ENCODE measurements at regions not wholly inside any gene's neighbourhood (a gene's known extent, or its start where the extent isn't known, plus 50 kb on each side); places are given as distances from the start of the nearest gene placed in this dataset.

DNA sequence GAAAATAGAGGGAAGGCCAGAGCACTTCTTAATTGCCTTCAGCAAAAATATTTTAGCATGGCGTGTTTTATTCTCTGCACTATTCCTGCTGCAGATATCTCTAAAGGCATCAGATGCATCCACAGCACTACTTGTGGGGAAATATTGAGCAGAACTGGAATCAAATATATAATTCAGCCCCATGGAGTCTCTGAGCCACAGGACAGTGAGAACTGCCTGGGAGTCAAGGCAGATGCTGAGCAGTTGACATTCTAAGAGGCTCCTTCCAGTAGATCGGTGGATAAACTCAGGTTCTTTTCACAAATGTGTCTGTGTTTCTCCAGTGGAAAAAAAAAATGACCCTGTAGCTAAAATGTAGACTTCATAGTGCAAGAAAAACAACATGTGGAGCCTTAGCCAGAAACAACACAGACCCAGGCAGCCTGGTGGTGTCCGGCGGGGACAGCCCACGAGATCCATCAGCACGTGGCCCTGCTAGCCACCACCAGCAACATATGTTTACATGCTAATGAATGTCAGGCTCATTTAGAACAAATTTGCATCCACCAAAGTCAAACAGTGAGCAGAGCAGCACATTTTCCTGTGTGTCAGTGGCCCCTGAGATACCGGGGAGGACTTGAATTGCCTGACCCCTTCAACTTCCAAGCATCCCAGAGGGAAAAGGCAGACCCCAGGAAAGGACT, 123.3 kb upstream of the PFKP start:
- Mint-ChIP-seq H3K27me3 (ENCODE audit: low read depth) (peaks cover 30% of the 10 kb centered on the region), H3K9me3 (no peaks in the 10 kb centered on the region), H3K27ac (no peak overlapping the region), H3K36me3 (ENCODE audit: low read depth) (no peaks in the 10 kb centered on the region), H3K4me3 (no peak overlapping the region), H3K4me1 (ENCODE audit: low read depth) (peaks cover 17% of the 10 kb centered on the region)
- CTCF ChIA-PET: no interaction called here
- no peak for DNase-seq
- intact Hi-C loops (cut with micrococcal nuclease): no loop called here

DNA sequence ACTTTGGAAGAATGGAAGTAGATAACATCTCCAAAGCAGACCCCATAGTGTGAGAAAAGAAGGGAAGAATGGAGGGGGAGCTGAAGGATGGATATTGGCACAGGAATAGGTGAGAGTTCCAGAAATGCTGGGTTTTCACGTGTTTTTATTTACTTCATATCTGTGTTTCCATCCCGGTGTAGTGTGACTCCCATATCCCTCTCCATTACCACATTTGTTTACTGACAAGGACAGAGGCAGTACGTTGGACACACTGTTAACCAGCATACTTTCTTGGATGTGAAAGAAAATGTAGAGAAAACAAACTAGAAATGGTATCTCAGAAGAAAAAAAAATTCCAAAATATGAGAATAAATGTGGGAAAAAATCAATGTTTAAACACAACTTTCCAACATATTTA, 124.4 kb upstream of the PFKP start:
- H3K9me3 Mint-ChIP-seq: no peaks in the 10 kb centered on the region

DNA sequence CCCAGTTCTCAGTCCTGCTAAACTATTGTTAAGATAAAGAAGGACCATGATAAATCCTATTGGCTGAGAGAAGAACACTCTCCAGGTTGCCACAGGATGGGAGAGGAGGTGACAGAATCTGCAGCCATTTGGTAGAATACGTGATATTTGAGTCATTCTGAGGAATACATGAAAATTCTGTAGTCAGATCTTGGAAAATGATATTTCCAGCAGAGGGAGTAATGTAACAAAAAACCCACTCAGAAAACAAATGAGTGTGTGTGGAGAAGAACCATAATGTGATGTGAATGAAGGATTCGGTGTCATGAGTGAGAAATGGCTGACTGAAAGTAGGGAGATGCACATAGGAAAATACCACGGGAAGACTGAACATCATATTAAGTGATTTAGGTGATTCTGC, 128.5 kb upstream of the PFKP start:
- Mint-ChIP-seq H3K9me3 (no peaks in the 10 kb centered on the region), H3K4me3 (no peak overlapping the region), H3K27ac (no peak overlapping the region), H3K36me3 (ENCODE audit: low read depth) (no peaks in the 10 kb centered on the region), H3K27me3 (ENCODE audit: low read depth) (peaks cover 44% of the 10 kb centered on the region), H3K4me1 (ENCODE audit: low read depth) (no peaks in the 10 kb centered on the region)
- DNase-seq: no peak
- intact Hi-C loops (cut with micrococcal nuclease): loop anchor here (1.0 kb wide), 1 partner anchor 39 kb away; no protein-coding TSS in a partner anchor
- CTCF ChIA-PET: no interaction called here

More for the DNA sequence above, 124.4 kb upstream of the PFKP start:
- CTCF ChIA-PET: no interaction called here
- DNase-seq: no peak
- Mint-ChIP-seq H3K27ac (no peak overlapping the region), H3K4me3 (no peak overlapping the region), H3K36me3 (ENCODE audit: low read depth) (no peaks in the 10 kb centered on the region), H3K4me1 (ENCODE audit: low read depth) (peaks cover 7% of the 10 kb centered on the region), H3K27me3 (ENCODE audit: low read depth) (peaks cover 37% of the 10 kb centered on the region)
- intact Hi-C loops (cut with micrococcal nuclease): no loop called here

DNA sequence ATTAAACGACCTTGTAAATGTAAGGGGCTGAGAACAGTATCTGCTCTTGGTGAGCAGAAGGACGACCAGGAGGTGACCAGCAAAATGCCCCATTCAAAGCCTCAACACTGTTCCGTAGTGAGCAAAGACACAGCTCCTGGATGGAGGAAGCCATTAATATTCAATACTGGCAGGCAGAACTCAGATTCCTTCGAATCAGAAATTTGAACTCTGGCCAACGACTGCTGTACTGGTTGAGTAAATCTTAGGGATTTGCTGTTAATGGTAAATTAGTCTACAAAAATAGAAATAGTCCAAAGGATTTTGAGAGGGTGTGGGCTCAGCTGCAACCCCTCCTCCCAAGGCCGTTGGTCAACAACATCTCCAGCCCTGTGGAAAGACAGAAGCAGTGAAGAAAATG, 130.5 kb upstream of the PFKP start:
- Mint-ChIP-seq H3K9me3 (no peaks in the 10 kb centered on the region), H3K36me3 (ENCODE audit: low read depth) (no peaks in the 10 kb centered on the region), H3K4me3 (no peak overlapping the region), H3K27me3 (ENCODE audit: low read depth) (peaks cover 45% of the 10 kb centered on the region), H3K4me1 (ENCODE audit: low read depth) (no peaks in the 10 kb centered on the region), H3K27ac (no peak overlapping the region)
- CTCF ChIA-PET: no interaction called here
- intact Hi-C loops (cut with micrococcal nuclease): no loop called here
- DNase-seq: no peak

DNA sequence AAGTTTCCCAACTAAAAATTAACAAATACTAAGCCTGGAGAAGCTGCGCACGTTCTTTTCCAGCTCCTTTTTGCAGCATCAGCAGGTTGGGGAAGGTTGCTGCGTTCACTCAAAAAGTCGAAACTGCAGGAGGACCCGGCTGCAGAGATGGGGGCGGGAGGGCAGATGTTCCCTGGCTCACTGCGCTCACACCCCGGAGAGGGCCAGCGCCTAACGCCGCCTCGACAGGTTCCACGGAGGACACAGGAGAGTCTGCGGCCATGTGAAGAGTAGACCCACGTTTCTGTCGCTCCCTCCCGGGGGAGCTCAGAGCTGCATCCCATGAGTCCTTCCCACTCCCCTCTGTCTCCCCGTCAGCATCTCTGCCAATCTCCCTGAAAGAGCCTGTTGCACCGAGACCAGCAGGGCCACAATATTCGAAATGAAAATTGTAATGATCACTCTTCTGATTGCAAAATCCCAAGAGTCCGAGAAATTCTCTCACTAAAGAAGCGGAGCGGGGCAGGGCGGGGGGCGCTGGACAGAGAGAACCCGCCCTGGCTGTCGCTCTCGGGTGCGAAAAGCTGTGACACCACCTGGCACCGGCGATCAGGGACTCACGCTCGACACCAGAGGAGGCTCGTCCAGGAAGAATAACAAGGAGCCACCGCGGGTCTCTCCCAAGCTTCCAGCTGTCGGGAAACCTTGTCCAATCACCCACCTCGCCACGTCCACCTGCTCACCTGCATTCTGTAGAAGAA, 131.5 kb upstream of the PFKP start:
- Mint-ChIP-seq H3K27me3 (ENCODE audit: low read depth) (peaks cover 39% of the 10 kb centered on the region), H3K27ac (no peak overlapping the region), H3K4me1 (ENCODE audit: low read depth) (no peaks in the 10 kb centered on the region), H3K4me3 (no peak overlapping the region), H3K9me3 (no peaks in the 10 kb centered on the region), H3K36me3 (ENCODE audit: low read depth) (no peaks in the 10 kb centered on the region)
- no peak for DNase-seq
- CTCF ChIA-PET: interaction anchor here (0.7 kb wide), 1 partner anchor 754 kb away, joined by 3 read pairs; no protein-coding TSS in a partner anchor
- intact Hi-C loops (cut with micrococcal nuclease): no loop called here

DNA sequence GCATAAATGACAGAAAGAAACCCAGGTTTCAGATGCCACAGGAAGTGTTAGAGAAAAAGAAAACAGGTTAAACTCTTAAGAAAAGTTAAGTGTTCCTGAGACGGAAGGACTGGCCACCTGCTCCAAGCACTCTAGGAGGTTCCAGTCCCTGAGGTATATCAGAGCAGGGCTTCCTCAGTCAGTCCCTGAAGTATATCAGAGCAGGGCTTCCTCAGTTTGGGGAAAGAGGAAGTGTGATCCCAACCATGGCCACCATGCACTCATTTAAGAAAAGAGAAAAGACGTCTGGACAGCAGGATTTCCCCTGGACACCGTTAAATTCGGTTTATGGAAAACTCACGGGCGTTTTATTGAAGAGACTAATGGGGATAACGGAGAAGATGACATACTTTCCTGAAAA, 133.4 kb upstream of the PFKP start:
- H3K4me1 Mint-ChIP-seq (ENCODE audit: low read depth): no peaks in the 10 kb centered on the region
- CTCF ChIA-PET: no interaction called here
- H3K36me3 Mint-ChIP-seq (ENCODE audit: low read depth): no peaks in the 10 kb centered on the region
- peaks cover 36% of the 10 kb centered on the region for H3K27me3 Mint-ChIP-seq (ENCODE audit: low read depth)
- H3K9me3 Mint-ChIP-seq: no peaks in the 10 kb centered on the region
- no peak for DNase-seq
- intact Hi-C loops (cut with micrococcal nuclease): no loop called here
- no peak overlapping the region for H3K4me3 Mint-ChIP-seq
- no peak overlapping the region for H3K27ac Mint-ChIP-seq

DNA sequence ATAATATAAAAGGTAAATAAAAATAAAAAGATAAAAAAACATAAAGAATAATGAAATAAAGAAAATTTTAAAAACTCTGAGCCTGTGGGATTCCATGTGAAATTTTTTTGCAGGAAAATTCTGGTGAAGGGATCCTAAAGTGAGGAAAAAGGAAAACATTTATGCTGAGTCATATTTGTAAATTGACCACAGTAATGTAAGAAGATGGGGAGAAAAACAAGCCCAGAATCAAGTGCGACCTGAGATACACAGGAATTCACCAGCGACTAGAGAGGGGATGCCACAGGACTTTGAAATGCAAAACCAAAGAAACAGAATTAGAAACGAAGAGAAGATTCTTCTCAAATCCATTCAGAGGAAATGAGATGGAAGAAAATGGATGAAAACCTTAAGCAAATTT, 133.8 kb upstream of the PFKP start:
- DNase-seq: no peak

DNA sequence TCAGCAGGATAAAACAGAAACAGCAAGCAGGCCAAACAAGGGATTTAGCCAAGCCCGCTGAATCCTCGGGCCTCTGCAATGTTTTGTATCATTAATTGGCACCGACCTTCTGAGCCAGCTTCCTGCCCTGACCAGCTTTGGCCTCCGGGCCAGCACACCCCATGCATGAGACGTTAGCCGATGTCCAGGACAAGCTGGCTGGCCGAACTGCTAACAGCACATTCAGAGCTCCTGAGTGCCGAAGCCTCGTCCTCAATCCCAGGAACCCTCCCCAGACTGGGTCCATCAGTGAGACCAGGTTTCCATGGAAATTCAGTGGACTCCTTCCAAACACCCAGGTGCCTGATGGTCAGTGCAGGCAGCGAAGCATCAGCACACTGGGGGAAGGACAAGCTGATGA, 134.3 kb upstream of the PFKP start:
- DNase-seq: no peak
- peaks cover 34% of the 10 kb centered on the region for H3K27me3 Mint-ChIP-seq (ENCODE audit: low read depth)
- H3K4me1 Mint-ChIP-seq (ENCODE audit: low read depth): peaks cover 3% of the 10 kb centered on the region
- no peak overlapping the region for H3K27ac Mint-ChIP-seq
- no peaks in the 10 kb centered on the region for H3K9me3 Mint-ChIP-seq
- no peaks in the 10 kb centered on the region for H3K36me3 Mint-ChIP-seq (ENCODE audit: low read depth)
- CTCF ChIA-PET: interaction anchor here (2.3 kb wide), 1 partner anchor 111 kb away, joined by 7 read pairs; no protein-coding TSS in a partner anchor
- H3K4me3 Mint-ChIP-seq: no peak overlapping the region
- intact Hi-C loops (cut with micrococcal nuclease): no loop called here

More for the DNA sequence above, 133.8 kb upstream of the PFKP start:
- Mint-ChIP-seq H3K27ac (no peak overlapping the region), H3K4me1 (ENCODE audit: low read depth) (no peaks in the 10 kb centered on the region), H3K36me3 (ENCODE audit: low read depth) (no peaks in the 10 kb centered on the region), H3K27me3 (ENCODE audit: low read depth) (peaks cover 32% of the 10 kb centered on the region), H3K9me3 (no peaks in the 10 kb centered on the region), H3K4me3 (no peak overlapping the region)
- CTCF ChIA-PET: interaction anchor here (2.3 kb wide), 1 partner anchor 111 kb away, joined by 7 read pairs; no protein-coding TSS in a partner anchor
- intact Hi-C loops (cut with micrococcal nuclease): no loop called here

DNA sequence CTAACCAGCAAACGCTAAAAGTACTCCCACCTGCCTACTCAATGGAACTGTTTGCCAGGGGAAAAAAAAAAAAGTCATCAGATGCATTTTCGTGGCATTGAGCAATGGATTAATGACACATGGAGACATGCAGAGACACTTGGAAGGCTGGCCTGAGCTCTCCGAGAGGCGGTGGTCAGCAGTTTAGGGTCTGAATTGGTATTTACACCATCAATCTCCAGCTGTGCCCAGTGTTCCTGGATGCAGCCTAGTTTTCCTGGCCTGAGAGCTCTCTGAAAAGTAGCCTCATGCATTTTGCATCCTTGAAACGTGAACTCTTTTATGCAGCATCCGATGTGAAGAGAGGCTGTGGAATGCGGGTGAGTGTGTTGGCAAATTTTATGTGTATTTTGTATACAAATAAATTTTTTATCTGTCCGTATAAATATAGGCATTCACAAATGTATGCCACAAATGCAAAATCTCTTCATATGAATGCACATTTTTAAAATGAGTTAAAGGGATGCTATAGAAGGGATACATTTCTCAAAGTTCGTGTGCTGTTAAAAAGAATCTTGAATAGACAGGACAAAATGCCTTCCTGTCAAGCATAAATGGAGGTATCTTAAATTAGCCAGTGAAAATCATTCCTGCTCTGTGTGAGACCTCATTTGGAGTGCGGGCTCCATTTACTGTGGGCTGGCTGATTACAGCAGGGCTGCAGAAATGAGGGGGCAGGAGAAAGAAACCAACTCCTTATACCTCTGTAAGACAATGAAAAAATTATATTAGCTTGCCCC, 137.7 kb upstream of the PFKP start:
- no peak overlapping the region for H3K4me3 Mint-ChIP-seq
- CTCF ChIA-PET: interaction anchor here (0.8 to 3.2 kb wide), 2 partner anchors 8 to 115 kb away, joined by 4 to 29 read pairs; no protein-coding TSS in a partner anchor
- no peak for DNase-seq
- no peak overlapping the region for H3K27ac Mint-ChIP-seq
- peaks cover 31% of the 10 kb centered on the region for H3K27me3 Mint-ChIP-seq (ENCODE audit: low read depth)
- H3K9me3 Mint-ChIP-seq: no peaks in the 10 kb centered on the region
- no peaks in the 10 kb centered on the region for H3K36me3 Mint-ChIP-seq (ENCODE audit: low read depth)
- H3K4me1 Mint-ChIP-seq (ENCODE audit: low read depth): peaks cover 7% of the 10 kb centered on the region
- intact Hi-C loops (cut with micrococcal nuclease): loop anchor here (5.0 kb wide), 1 partner anchor 258 kb away; no protein-coding TSS in a partner anchor

DNA sequence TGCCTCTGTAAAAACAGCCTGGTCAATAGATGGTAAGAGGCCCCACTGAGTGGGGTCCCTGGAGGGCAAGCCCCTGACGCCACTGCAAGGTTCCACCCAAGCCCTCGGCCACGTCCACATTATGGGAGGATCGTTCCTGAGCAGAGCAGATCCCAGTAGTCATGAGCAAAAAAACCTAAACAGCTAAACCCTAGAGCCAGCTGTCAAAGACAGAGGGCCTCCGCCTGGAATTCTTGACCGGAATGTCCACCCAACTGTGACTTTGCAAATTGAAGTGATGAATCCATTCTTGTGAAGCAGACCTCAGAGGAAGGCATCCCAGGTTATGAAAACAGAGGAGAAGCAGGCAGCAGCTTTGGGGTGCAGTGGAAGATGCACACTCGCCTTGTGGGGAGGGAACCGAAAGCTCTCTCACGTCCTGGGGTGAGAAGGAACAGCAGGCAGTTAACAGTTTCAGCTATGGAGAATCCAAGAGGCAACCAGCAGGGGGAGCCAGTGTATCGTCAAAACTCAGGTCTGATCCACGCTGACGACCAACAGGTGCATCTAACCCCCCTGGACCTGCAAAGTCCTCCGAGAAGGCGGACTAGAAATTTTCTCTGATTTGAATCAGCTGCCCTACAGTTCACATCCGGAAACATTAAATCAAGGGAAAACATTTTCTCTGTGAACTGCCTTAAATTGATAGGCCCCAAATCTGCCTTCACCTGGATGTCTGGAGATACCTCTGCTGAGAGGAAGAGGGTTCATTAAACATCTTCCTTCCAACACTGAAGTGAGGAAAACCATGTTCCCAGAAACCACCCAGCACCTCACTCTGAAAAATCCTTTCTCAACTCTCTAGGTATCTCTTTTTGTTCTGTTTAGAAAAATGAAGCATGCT, 139.1 kb upstream of the PFKP start:
- Mint-ChIP-seq H3K27me3 (ENCODE audit: low read depth) (peaks cover 23% of the 10 kb centered on the region), H3K36me3 (ENCODE audit: low read depth) (no peaks in the 10 kb centered on the region), H3K4me1 (ENCODE audit: low read depth) (peaks cover 7% of the 10 kb centered on the region), H3K4me3 (no peak overlapping the region), H3K9me3 (no peaks in the 10 kb centered on the region), H3K27ac (no peak overlapping the region)
- intact Hi-C loops (cut with micrococcal nuclease): loop anchor here (1.0 to 5.0 kb wide), 3 partner anchors 50 to 259 kb away; no protein-coding TSS in a partner anchor
- CTCF ChIA-PET: interaction anchor here (0.6 to 3.2 kb wide), 15 partner anchors 9 to 226 kb away, joined by 3 to 29 read pairs (median 3); no protein-coding TSS in a partner anchor
- DNase-seq: peak; percentile 82

DNA sequence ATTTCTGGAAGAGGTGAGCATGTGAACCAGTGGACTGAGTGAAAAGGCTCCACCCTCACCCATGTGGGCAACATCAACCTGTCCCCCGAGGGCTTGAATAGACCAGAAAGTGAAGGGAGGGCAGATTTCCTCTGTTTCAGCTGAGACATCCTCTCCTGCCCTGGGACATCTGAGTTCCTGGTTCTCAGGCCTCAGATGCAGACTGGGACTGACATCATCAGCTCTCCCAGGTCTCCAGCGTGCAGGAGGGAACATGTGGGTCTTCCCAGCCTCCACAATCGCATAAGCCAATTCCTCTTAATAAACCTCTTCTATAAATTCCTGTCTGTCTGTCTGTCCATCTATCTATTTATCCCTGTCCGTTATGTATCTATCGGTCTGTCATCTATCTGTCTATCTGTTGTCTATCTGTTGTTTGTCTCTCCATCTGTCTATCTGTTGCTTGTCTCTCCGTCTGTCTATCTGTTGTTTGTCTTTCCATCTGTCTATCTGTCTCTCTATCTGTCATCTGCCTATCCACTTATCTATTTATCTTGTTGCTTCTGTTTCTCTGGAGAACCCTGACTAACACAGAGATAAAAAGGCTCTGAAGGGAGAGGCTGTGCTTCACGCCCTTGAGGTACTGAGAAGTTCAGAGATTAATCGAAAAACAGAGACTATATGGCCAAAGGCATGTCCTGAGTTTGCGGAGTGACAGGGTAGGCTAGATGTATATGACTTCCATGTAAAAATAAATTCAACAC, 140.3 kb upstream of the PFKP start:
- Mint-ChIP-seq H3K9me3 (no peaks in the 10 kb centered on the region), H3K27me3 (ENCODE audit: low read depth) (peaks cover 18% of the 10 kb centered on the region), H3K4me3 (no peak overlapping the region), H3K36me3 (ENCODE audit: low read depth) (no peaks in the 10 kb centered on the region), H3K4me1 (ENCODE audit: low read depth) (peaks cover 7% of the 10 kb centered on the region), H3K27ac (no peak overlapping the region)
- DNase-seq: no peak
- intact Hi-C loops (cut with micrococcal nuclease): loop anchor here (5.0 kb wide), 1 partner anchor 260 kb away; no protein-coding TSS in a partner anchor
- CTCF ChIA-PET: interaction anchor here (1.5 to 3.2 kb wide), 4 partner anchors 12 to 118 kb away, joined by 5 to 29 read pairs (median 10); no protein-coding TSS in a partner anchor

Measured in activated naive CD4-positive, alpha-beta T cell treated with anti-CD3 and anti-CD28 coated beads for 36 hours (primary cell).